ENCODE measurements at regions not wholly inside any gene's neighbourhood (a gene's known extent, or its start where the extent isn't known, plus 50 kb on each side); places are given as distances from the start of the nearest gene placed in this dataset.

GRCh38 chr1:104467590-104467989 is 717.9 kb downstream of the AMY1C start:
- ATAC-seq (no peak), DNase-seq (ENCODE audit: low read depth, low spot score) (no peak)
- Histone ChIP-seq H3K27me3 (ENCODE audit: control insufficient read depth, insufficient read depth, low read length) (no peaks in the 10 kb centered on the region), H3K9me3 (ENCODE audit: control insufficient read depth, insufficient read depth, low read depth, low read length) (0 out of 2 replicates have a peak, but pooled peaks cover 3% of the 10 kb centered on the region), H3K27ac (ENCODE audit: low read length) (no peak overlapping the region), H3K36me3 (ENCODE audit: control insufficient read depth, insufficient read depth, low read length) (no peaks in the 10 kb centered on the region), H3K4me3 (ENCODE audit: low read depth in 2 of 2, low read length in 2 of 2) (no peak overlapping the region), H3K4me1 (ENCODE audit: control insufficient read depth, insufficient read depth, low read length) (no peaks in the 10 kb centered on the region)
- POLR2A ChIA-PET: no interaction called here
- in situ Hi-C loops (cut with HindIII; ENCODE audit: low pct_unique_long_range_greater_than_20kb, low sequenced_read_pairs): no loop called here
- TF ChIP-seq TCF7L2 (IDR thresholded peaks at IDR 0.05; ENCODE audit: low read depth, low read length) (no peak), REST (IDR thresholded peaks at IDR 0.05; ENCODE audit: insufficient read depth in 1 of 2, low read depth in 2 of 2, low read length in 1 of 2) (no peak), CTCF (IDR thresholded peaks at IDR 0.05) (no peak), POLR2AphosphoS5 (IDR thresholded peaks at IDR 0.05; ENCODE audit: low read depth, low read length) (no peak), SIN3A (IDR thresholded peaks at IDR 0.05; ENCODE audit: borderline replicate concordance, insufficient read depth, low read depth, low read length) (no peak)
- intact Hi-C loops (cut with micrococcal nuclease; ENCODE audit: unreplicated experiment): no loop called here
- CTCF ChIA-PET: no interaction called here
- BruUV-seq (replicated peaks): no TSS peak

GRCh38 chr1:104468282-104468681 is 718.6 kb downstream of the AMY1C start:
- TF ChIP-seq SIN3A (IDR thresholded peaks at IDR 0.05; ENCODE audit: borderline replicate concordance, insufficient read depth, low read depth, low read length) (no peak), CTCF (IDR thresholded peaks at IDR 0.05) (no peak), REST (IDR thresholded peaks at IDR 0.05; ENCODE audit: insufficient read depth in 1 of 2, low read depth in 2 of 2, low read length in 1 of 2) (no peak), TCF7L2 (IDR thresholded peaks at IDR 0.05; ENCODE audit: low read depth, low read length) (no peak), POLR2AphosphoS5 (IDR thresholded peaks at IDR 0.05; ENCODE audit: low read depth, low read length) (no peak)
- CTCF ChIA-PET: no interaction called here
- H3K36me3 ChIP-seq (ENCODE audit: control insufficient read depth, insufficient read depth, low read length): no peaks in the 10 kb centered on the region
- intact Hi-C loops (cut with micrococcal nuclease; ENCODE audit: unreplicated experiment): no loop called here
- H3K9me3 ChIP-seq (ENCODE audit: control insufficient read depth, insufficient read depth, low read depth, low read length): 0 out of 2 replicates have a peak, but pooled peaks cover 3% of the 10 kb centered on the region
- H3K4me3 ChIP-seq (ENCODE audit: low read depth in 2 of 2, low read length in 2 of 2): no peak overlapping the region
- H3K27me3 ChIP-seq (ENCODE audit: control insufficient read depth, insufficient read depth, low read length): no peaks in the 10 kb centered on the region
- DNase-seq (ENCODE audit: low read depth, low spot score) (no peak), ATAC-seq (no peak)
- no peak overlapping the region for H3K27ac ChIP-seq (ENCODE audit: low read length)
- no peaks in the 10 kb centered on the region for H3K4me1 ChIP-seq (ENCODE audit: control insufficient read depth, insufficient read depth, low read length)
- POLR2A ChIA-PET: no interaction called here
- in situ Hi-C loops (cut with HindIII; ENCODE audit: low pct_unique_long_range_greater_than_20kb, low sequenced_read_pairs): no loop called here
- no TSS peak for BruUV-seq (replicated peaks)

Measured in Panc1 (cell line).